Calu3 (cell line): ENCODE measurements at regions not wholly inside any gene's neighbourhood (a gene's known extent, or its start where the extent isn't known, plus 50 kb on each side); places are given as distances from the start of the nearest gene placed in this dataset.

Experiments
- BruUV-seq: library from RNA; stranded (reverse); fragments of 400-500 nt; replicated peaks from 2 replicates; lab custom pipeline; 2021; lab: Mats Ljungman, UMichigan
- CTCF ChIA-PET: fragments of 300-600 bp; sonication (Branson Sonifier 250); formaldehyde crosslinking; loops from one replicate; lab custom pipeline; 2022; ENCODE audit warnings: antibody characterized with exemption; lab: Charles Lee
- DNase-seq: peaks from one replicate; pipeline ENCODE4 v3.0.0; 2022
- H3K27ac Mint-ChIP-seq: one replicate; pipeline ENCODE4 v1.8.0; 2022; ENCODE audit warnings: mixed read lengths; ENCODE audit not compliant: unreplicated experiment
- H3K27me3 Mint-ChIP-seq: one replicate; pipeline ENCODE4 v1.8.0; 2022; ENCODE audit warnings: mixed read lengths; ENCODE audit not compliant: unreplicated experiment
- H3K36me3 Mint-ChIP-seq: one replicate; pipeline ENCODE4 v1.8.0; 2022; ENCODE audit warnings: mild to moderate bottlenecking, moderate library complexity, mixed read lengths; ENCODE audit not compliant: insufficient read depth, unreplicated experiment
- H3K4me1 Mint-ChIP-seq: one replicate; pipeline ENCODE4 v1.8.0; 2022; ENCODE audit warnings: mild to moderate bottlenecking, low read depth, mixed read lengths; ENCODE audit not compliant: unreplicated experiment
- H3K4me3 Mint-ChIP-seq: one replicate; pipeline ENCODE4 v1.8.0; 2022; ENCODE audit warnings: mild to moderate bottlenecking, low read depth, moderate library complexity, mixed read lengths; ENCODE audit not compliant: unreplicated experiment
- H3K9me3 Mint-ChIP-seq: one replicate; pipeline ENCODE4 v1.8.0; 2022; ENCODE audit warnings: low read depth, mixed read lengths; ENCODE audit not compliant: unreplicated experiment
- intact Hi-C: fragments of 100-400 bp; cut with micrococcal nuclease; formaldehyde crosslinking; loops from one replicate; pipeline ENCODE4 v1.10.0; 2022; ENCODE audit not compliant: unreplicated experiment
- TF ChIP-seq, protein P1 (sequence below): fragments of 200-600 bp; IDR thresholded peaks from one replicate; pipeline ENCODE4 v1.8.0; 2022; ENCODE audit warnings: antibody characterized with exemption; ENCODE audit not compliant: unreplicated experiment

DNA sequence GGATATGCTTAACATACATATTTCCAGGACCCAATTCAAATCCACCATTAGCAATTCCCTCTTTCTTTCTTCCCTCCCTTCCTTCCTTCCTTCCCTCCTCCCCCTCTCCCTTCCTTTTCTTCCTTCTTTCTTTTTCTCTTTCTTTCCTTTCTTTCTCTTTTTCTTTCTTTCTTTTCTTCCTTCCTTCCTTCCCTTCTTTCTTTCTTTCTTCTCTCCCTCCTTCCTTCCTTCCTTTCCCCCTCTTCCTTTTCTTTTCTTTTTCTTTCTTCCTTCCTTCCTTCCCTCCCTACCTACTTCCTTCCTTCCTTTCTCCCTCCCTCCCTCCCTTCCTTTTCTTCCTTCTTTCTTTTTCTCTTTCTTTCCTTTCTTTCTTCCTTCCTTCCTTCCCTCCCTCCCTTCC lies 332.0 kb downstream of the TMEM161B start:
- BruUV-seq: no TSS peak
- Mint-ChIP-seq H3K9me3 (no peaks in the 10 kb centered on the region), H3K4me1 (no peaks in the 10 kb centered on the region), H3K27me3 (no peaks in the 10 kb centered on the region), H3K36me3 (no peaks in the 10 kb centered on the region), H3K27ac (no peak overlapping the region), H3K4me3 (no peak overlapping the region)
- intact Hi-C loops: no loop called here
- no peak for DNase-seq
- CTCF ChIA-PET: interaction anchor here (0.8 kb wide), 1 partner anchor 140 kb away, joined by 10 read pairs; no protein-coding TSS in a partner anchor
- TF ChIP-seq, protein P1, sequence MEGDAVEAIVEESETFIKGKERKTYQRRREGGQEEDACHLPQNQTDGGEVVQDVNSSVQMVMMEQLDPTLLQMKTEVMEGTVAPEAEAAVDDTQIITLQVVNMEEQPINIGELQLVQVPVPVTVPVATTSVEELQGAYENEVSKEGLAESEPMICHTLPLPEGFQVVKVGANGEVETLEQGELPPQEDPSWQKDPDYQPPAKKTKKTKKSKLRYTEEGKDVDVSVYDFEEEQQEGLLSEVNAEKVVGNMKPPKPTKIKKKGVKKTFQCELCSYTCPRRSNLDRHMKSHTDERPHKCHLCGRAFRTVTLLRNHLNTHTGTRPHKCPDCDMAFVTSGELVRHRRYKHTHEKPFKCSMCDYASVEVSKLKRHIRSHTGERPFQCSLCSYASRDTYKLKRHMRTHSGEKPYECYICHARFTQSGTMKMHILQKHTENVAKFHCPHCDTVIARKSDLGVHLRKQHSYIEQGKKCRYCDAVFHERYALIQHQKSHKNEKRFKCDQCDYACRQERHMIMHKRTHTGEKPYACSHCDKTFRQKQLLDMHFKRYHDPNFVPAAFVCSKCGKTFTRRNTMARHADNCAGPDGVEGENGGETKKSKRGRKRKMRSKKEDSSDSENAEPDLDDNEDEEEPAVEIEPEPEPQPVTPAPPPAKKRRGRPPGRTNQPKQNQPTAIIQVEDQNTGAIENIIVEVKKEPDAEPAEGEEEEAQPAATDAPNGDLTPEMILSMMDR: no peak

DNA sequence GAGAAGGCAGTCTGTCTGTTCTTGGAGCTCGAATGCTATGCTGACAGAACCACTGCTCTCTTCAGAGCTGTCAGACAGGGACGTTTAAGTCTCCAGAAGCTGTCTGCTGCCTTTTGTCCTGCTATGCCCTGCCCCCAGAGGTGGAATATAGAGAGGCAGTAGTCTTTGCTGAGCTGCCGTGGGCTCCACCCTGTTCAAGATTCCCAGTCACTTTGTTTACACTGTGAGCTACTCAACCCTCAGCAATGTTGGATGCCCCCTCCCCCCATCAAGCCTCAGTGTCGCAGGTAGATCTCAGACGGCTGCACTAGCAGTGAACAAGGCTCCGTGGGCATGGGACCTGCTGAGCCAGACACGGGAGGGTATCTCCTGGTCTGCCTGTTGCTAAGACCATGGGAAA lies 344.2 kb downstream of the TMEM161B start:
- Mint-ChIP-seq H3K9me3 (peaks cover 2% of the 10 kb centered on the region), H3K27ac (no peak overlapping the region), H3K36me3 (no peaks in the 10 kb centered on the region), H3K4me3 (peak overlapping the region; percentile 9), H3K27me3 (no peaks in the 10 kb centered on the region), H3K4me1 (peaks cover 8% of the 10 kb centered on the region)
- BruUV-seq: no TSS peak
- intact Hi-C loops: loop anchor here (5.0 kb wide), 1 partner anchor 142 kb away; no protein-coding TSS in a partner anchor
- peak; percentile 80 for DNase-seq
- CTCF ChIA-PET: interaction anchor here (1.1 to 1.2 kb wide), 2 partner anchors 143 to 756 kb away, joined by 3 read pairs; no protein-coding TSS in a partner anchor
- TF ChIP-seq, protein P1: peak; percentile 29

DNA sequence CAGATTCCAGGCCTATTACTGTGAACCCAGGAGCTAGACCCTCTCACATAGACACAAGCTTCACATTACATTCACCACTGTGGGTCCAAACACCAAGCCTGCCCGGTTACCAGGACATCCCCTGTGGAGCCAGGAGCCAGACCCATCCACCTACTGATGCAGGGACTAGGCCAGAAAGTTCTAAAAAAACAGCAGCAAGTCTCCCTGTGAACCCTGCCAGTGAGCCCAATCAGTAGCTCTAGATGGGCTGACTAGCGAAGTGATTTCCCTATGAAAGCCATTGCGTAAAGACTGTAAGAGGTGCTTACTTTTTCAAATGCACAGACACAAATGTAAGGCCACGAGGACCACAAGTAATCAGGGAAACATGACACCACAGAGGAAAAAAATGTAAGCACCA lies 352.3 kb downstream of the TMEM161B start:
- DNase-seq: no peak
- intact Hi-C loops: no loop called here
- H3K36me3 Mint-ChIP-seq: no peaks in the 10 kb centered on the region
- H3K4me1 Mint-ChIP-seq: no peaks in the 10 kb centered on the region
- CTCF ChIA-PET: interaction anchor here (0.5 kb wide), 1 partner anchor 456 kb away, joined by 3 read pairs; no protein-coding TSS in a partner anchor
- no peak overlapping the region for H3K4me3 Mint-ChIP-seq
- TF ChIP-seq, protein P1: no peak
- BruUV-seq: no TSS peak
- peaks cover 3% of the 10 kb centered on the region for H3K9me3 Mint-ChIP-seq
- no peaks in the 10 kb centered on the region for H3K27me3 Mint-ChIP-seq
- no peak overlapping the region for H3K27ac Mint-ChIP-seq

GRCh38 chr5:87912419-87912818 lies 356.2 kb downstream of the TMEM161B start:
- CTCF ChIA-PET: no interaction called here
- no peaks in the 10 kb centered on the region for H3K36me3 Mint-ChIP-seq
- no peak overlapping the region for H3K4me3 Mint-ChIP-seq
- no peak for DNase-seq
- intact Hi-C loops: no loop called here
- no peaks in the 10 kb centered on the region for H3K27me3 Mint-ChIP-seq
- peaks cover 3% of the 10 kb centered on the region for H3K9me3 Mint-ChIP-seq
- H3K4me1 Mint-ChIP-seq: no peaks in the 10 kb centered on the region
- no TSS peak for BruUV-seq
- TF ChIP-seq, protein P1: no peak
- no peak overlapping the region for H3K27ac Mint-ChIP-seq
